ENCODE measurements at regions not wholly inside any gene's neighbourhood (a gene's known extent, or its start where the extent isn't known, plus 50 kb on each side); places are given as distances from the start of the nearest gene placed in this dataset.

- no peak for TF ChIP-seq CHD7 (IDR thresholded peaks at IDR 0.05; ENCODE audit: insufficient replicate concordance, low read length)
- no peak for TF ChIP-seq CBX8 (IDR thresholded peaks at IDR 0.05; ENCODE audit: borderline replicate concordance, low read depth, low read length)
- no peak for TF ChIP-seq RBBP5 (IDR thresholded peaks at IDR 0.05; ENCODE audit: borderline replicate concordance, low read depth, low read length)
- TF ChIP-seq ATF2 (IDR thresholded peaks at IDR 0.05; ENCODE audit: low read length): no peak
- TF ChIP-seq KDM5A (IDR thresholded peaks at IDR 0.05; ENCODE audit: low read length): no peak
- no peak for TF ChIP-seq ZNF274 (IDR thresholded peaks at IDR 0.05; ENCODE audit: borderline replicate concordance, extremely low read depth, low read length)
- TF ChIP-seq MAX (IDR thresholded peaks at IDR 0.05): no peak
- no peak for TF ChIP-seq SIN3A (conservative IDR thresholded peaks at IDR 0.05 in 1 of 2, IDR thresholded peaks at IDR 0.05 in 1 of 2; ENCODE audit: low read depth in 1 of 2, low read length in 2 of 2)
- no peak for TF ChIP-seq RXRA (IDR thresholded peaks at IDR 0.05; ENCODE audit: insufficient read depth, low read depth, low read length)
- TF ChIP-seq GTF2F1 (IDR thresholded peaks at IDR 0.05; ENCODE audit: borderline replicate concordance, low read depth, low read length): no peak
Observed at GRCh38 chr21:24372506-24372905, 1234.8 kb downstream of the MRPL39 start (continued).
